HL-60 (cell line): ENCODE measurements at regions not wholly inside any gene's neighbourhood (a gene's known extent, or its start where the extent isn't known, plus 50 kb on each side); places are given as distances from the start of the nearest gene placed in this dataset.

Experiments used
- POLR2AphosphoS5 ChIP-seq: IDR thresholded peaks from 2 replicates; pipeline ENCODE4 v1.6.1; 2012; ENCODE audit warnings: low read depth
- TF ChIP-seq, protein P1 (sequence below): IDR thresholded peaks from one replicate; pipeline ENCODE4 v1.5.1; 2011; ENCODE audit warnings: low read length, control low read depth, inconsistent platforms; ENCODE audit not compliant: insufficient read depth

DNA sequence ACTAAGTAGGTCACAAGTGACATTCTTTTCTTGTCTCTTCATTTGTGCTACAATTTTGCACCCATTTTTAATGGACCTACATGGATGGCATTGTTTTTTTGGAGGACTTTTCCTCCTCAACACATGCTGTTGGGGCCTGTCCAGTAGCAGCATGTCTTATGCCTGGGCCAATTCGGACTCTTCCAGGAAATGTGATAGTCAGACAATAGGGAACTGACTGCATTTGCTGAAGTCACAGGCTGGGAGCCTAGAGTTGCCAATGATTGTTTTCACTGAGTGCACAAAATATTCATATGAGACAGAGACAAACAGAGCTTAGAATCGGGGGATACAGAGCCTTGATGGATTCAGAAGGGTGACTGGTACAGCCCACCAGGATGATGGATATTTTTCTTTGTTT lies 867.3 kb upstream of the GOT2 start:
- TF ChIP-seq, protein P1, sequence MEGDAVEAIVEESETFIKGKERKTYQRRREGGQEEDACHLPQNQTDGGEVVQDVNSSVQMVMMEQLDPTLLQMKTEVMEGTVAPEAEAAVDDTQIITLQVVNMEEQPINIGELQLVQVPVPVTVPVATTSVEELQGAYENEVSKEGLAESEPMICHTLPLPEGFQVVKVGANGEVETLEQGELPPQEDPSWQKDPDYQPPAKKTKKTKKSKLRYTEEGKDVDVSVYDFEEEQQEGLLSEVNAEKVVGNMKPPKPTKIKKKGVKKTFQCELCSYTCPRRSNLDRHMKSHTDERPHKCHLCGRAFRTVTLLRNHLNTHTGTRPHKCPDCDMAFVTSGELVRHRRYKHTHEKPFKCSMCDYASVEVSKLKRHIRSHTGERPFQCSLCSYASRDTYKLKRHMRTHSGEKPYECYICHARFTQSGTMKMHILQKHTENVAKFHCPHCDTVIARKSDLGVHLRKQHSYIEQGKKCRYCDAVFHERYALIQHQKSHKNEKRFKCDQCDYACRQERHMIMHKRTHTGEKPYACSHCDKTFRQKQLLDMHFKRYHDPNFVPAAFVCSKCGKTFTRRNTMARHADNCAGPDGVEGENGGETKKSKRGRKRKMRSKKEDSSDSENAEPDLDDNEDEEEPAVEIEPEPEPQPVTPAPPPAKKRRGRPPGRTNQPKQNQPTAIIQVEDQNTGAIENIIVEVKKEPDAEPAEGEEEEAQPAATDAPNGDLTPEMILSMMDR: no peak
- TF ChIP-seq POLR2AphosphoS5: no peak
